Mucosa of descending colon (tissue), 3 donors: ENCODE measurements at regions not wholly inside any gene's neighbourhood (a gene's known extent, or its start where the extent isn't known, plus 50 kb on each side); places are given as distances from the start of the nearest gene placed in this dataset.

Experiments
- ATAC-seq: fragments of 200-7000 bp; cut with Tn5 transposase; one replicate; pipeline ENCODE4 v1.9.1; 2020; ENCODE audit warnings: mild to moderate bottlenecking, moderate library complexity
- DNase-seq, 3 donors: peaks; one replicate each; pipeline ENCODE4 v3.0.0-alpha.2; 2020
- H3K36me3 ChIP-seq: fragments of 200-600 bp; one replicate; pipeline ENCODE4 v1.8.0; 2021; ENCODE audit warnings: low read depth, mild to moderate bottlenecking
- H3K4me1 ChIP-seq: fragments of 200-600 bp; one replicate; pipeline ENCODE4 v1.8.0; 2021; ENCODE audit warnings: low read depth, mild to moderate bottlenecking
- H3K4me3 ChIP-seq: fragments of 200-600 bp; one replicate; pipeline ENCODE4 v1.8.0; 2021; ENCODE audit warnings: mild to moderate bottlenecking
- H3K9me3 ChIP-seq: fragments of 200-600 bp; one replicate; pipeline ENCODE4 v1.8.0; 2021; ENCODE audit warnings: mild to moderate bottlenecking
- CTCF ChIP-seq: fragments of 200-600 bp; IDR thresholded peaks from one replicate; pipeline ENCODE4 v1.8.0; 2022; ENCODE audit warnings: antibody characterized with exemption, mild to moderate bottlenecking
- intact Hi-C, 2 donors: fragments of 100-400 bp; cut with DNase I in 1 of 2; cut with micrococcal nuclease in 1 of 2; formaldehyde crosslinking; loops; one replicate each; pipeline versions ENCODE4 v1.11.0 to v1.11.1; 2022; cut with DNase I, micrococcal nuclease
- donor health status: DM: no; HTN: no; CAD: no; lungs with moderate emphysema.
- donor health status: DM: no; HTN: no; CAD: no.
- donor health status: DM: no; HTN: yes; CAD: no.

- no peak for TF ChIP-seq CTCF
- H3K4me3 ChIP-seq: no peak overlapping the region
- H3K4me1 ChIP-seq: no peaks in the 10 kb centered on the region
- H3K36me3 ChIP-seq: no peaks in the 10 kb centered on the region
- intact Hi-C loops: no loop called here
- DNase-seq (peak in 2 of 3 donors; percentile 4 to 19), ATAC-seq (no peak)
- H3K9me3 ChIP-seq: peaks cover 100% of the 10 kb centered on the region
Observed at GRCh38 chr12:34394211-34395055, 372.1 kb downstream of the ALG10 start.

- Histone ChIP-seq H3K36me3 (no peaks in the 10 kb centered on the region), H3K4me3 (no peak overlapping the region), H3K9me3 (peaks cover 100% of the 10 kb centered on the region), H3K4me1 (no peaks in the 10 kb centered on the region)
- no peak for TF ChIP-seq CTCF
- ATAC-seq: no peak
- peak in 2 of 3 donors; percentile 3 to 29 for DNase-seq
- intact Hi-C loops: no loop called here
Observed at GRCh38 chr12:34395056-34396005, 373.0 kb downstream of the ALG10 start.

- no peak for TF ChIP-seq CTCF
- intact Hi-C loops: no loop called here
- H3K9me3 ChIP-seq: peaks cover 100% of the 10 kb centered on the region
- H3K4me1 ChIP-seq: no peaks in the 10 kb centered on the region
- H3K36me3 ChIP-seq: no peaks in the 10 kb centered on the region
- ATAC-seq (no peak), DNase-seq (peak in 2 of 3 donors; percentile 14 to 17)
- H3K4me3 ChIP-seq: no peak overlapping the region
Observed at GRCh38 chr12:34396006-34396860, 373.9 kb downstream of the ALG10 start.

GRCh38 chr12:34396861-34397590, 374.7 kb downstream of the ALG10 start:
- Histone ChIP-seq H3K4me3 (no peak overlapping the region), H3K9me3 (peaks cover 100% of the 10 kb centered on the region), H3K36me3 (no peaks in the 10 kb centered on the region), H3K4me1 (no peaks in the 10 kb centered on the region)
- ATAC-seq: no peak
- no peak for TF ChIP-seq CTCF
- DNase-seq: peak in 2 of 3 donors; percentile 4 to 16
- intact Hi-C loops: no loop called here
